ENCODE measurements at regions not wholly inside any gene's neighbourhood (a gene's known extent, or its start where the extent isn't known, plus 50 kb on each side); places are given as distances from the start of the nearest gene placed in this dataset.

- TF ChIP-seq CTCF (IDR thresholded peaks at IDR 0.05) = no peak
- peak; percentile 68 for DNase-seq (ENCODE audit: low spot score)
- Mint-ChIP-seq H3K36me3 (ENCODE audit: low read depth) (no peaks in the 10 kb centered on the region), H3K27me3 (ENCODE audit: low read depth) (no peaks in the 10 kb centered on the region), H3K27ac (ENCODE audit: unreplicated experiment) (no peak overlapping the region), H3K9me3 (ENCODE audit: low read depth) (peaks cover 6% of the 10 kb centered on the region), H3K4me3 (ENCODE audit: unreplicated experiment) (no peak overlapping the region), H3K4me1 (ENCODE audit: low read depth) (no peaks in the 10 kb centered on the region)
These were observed 539.2 kb upstream of the PCDH9 start for GRCh38 chr13:67769063-67769986.

- Mint-ChIP-seq H3K9me3 (ENCODE audit: low read depth) (no peaks in the 10 kb centered on the region), H3K27me3 (ENCODE audit: low read depth) (peaks cover 4% of the 10 kb centered on the region), H3K27ac (ENCODE audit: unreplicated experiment) (no peak overlapping the region), H3K4me1 (ENCODE audit: low read depth) (no peaks in the 10 kb centered on the region), H3K36me3 (ENCODE audit: low read depth) (no peaks in the 10 kb centered on the region), H3K4me3 (ENCODE audit: unreplicated experiment) (no peak overlapping the region)
- TF ChIP-seq CTCF (IDR thresholded peaks at IDR 0.05) = no peak
- DNase-seq (ENCODE audit: low spot score) = no peak
These were observed 533.8 kb upstream of the PCDH9 start for GRCh38 chr13:67763984-67764383.

- Mint-ChIP-seq H3K9me3 (ENCODE audit: low read depth) (no peaks in the 10 kb centered on the region), H3K36me3 (ENCODE audit: low read depth) (no peaks in the 10 kb centered on the region), H3K27ac (ENCODE audit: unreplicated experiment) (no peak overlapping the region), H3K4me3 (ENCODE audit: unreplicated experiment) (no peak overlapping the region), H3K27me3 (ENCODE audit: low read depth) (peaks cover 4% of the 10 kb centered on the region), H3K4me1 (ENCODE audit: low read depth) (no peaks in the 10 kb centered on the region)
- DNase-seq (ENCODE audit: low spot score) = no peak
- TF ChIP-seq CTCF (IDR thresholded peaks at IDR 0.05) = no peak
These were observed 533.2 kb upstream of the PCDH9 start for GRCh38 chr13:67763384-67763783.

- no peaks in the 10 kb centered on the region for H3K4me1 Mint-ChIP-seq (ENCODE audit: low read depth)
- no peak overlapping the region for H3K4me3 Mint-ChIP-seq (ENCODE audit: unreplicated experiment)
- no peak for TF ChIP-seq CTCF (IDR thresholded peaks at IDR 0.05)
- no peaks in the 10 kb centered on the region for H3K36me3 Mint-ChIP-seq (ENCODE audit: low read depth)
- H3K9me3 Mint-ChIP-seq (ENCODE audit: low read depth) = no peaks in the 10 kb centered on the region
- no peak overlapping the region for H3K27ac Mint-ChIP-seq (ENCODE audit: unreplicated experiment)
- H3K27me3 Mint-ChIP-seq (ENCODE audit: low read depth) = peaks cover 4% of the 10 kb centered on the region
- no peak for DNase-seq (ENCODE audit: low spot score)
These were observed 528.8 kb upstream of the PCDH9 start for GRCh38 chr13:67758975-67759374.

- Mint-ChIP-seq H3K36me3 (ENCODE audit: low read depth) (no peaks in the 10 kb centered on the region), H3K27me3 (ENCODE audit: low read depth) (no peaks in the 10 kb centered on the region), H3K4me1 (ENCODE audit: low read depth) (no peaks in the 10 kb centered on the region), H3K27ac (ENCODE audit: unreplicated experiment) (no peak overlapping the region), H3K4me3 (ENCODE audit: unreplicated experiment) (no peak overlapping the region), H3K9me3 (ENCODE audit: low read depth) (no peaks in the 10 kb centered on the region)
- TF ChIP-seq CTCF (IDR thresholded peaks at IDR 0.05) = no peak
- DNase-seq (ENCODE audit: low spot score) = no peak
These were observed 523.9 kb upstream of the PCDH9 start for GRCh38 chr13:67754012-67754411.
